GM12878 (cell line): ENCODE measurements at regions not wholly inside any gene's neighbourhood (a gene's known extent, or its start where the extent isn't known, plus 50 kb on each side); places are given as distances from the start of the nearest gene placed in this dataset.

Experiments used
- ATAC-seq: fragments of 200-7000 bp; cut with Tn5 transposase; 3 replicates; pipeline ENCODE4 v1.9.1; 2020; ENCODE audit warnings: mild to moderate bottlenecking, moderate library complexity
- BruUV-seq: library from RNA; stranded (reverse); fragments of 400-500 nt; replicated peaks from 2 replicates; lab custom pipeline; 2021; lab: Mats Ljungman, UMichigan
- CTCF ChIA-PET: fragments of 300-600 bp; sonication (Branson Sonifier 250); formaldehyde crosslinking; extraction: SDS; loops from one replicate; lab custom pipeline; 2021; ENCODE audit warnings: inconsistent platforms; lab: Yijun Ruan, JAX
- POLR2A ChIA-PET: fragments of 350-600 bp; formaldehyde crosslinking; extraction: SDS; loops from one replicate; lab custom pipeline; 2021; ENCODE audit warnings: inconsistent platforms; lab: Charles Lee
- RAD21 ChIA-PET: fragments of 300-600 bp; sonication (Branson Sonifier 250); formaldehyde crosslinking; loops from one replicate; lab custom pipeline; 2023; ENCODE audit warnings: antibody characterized with exemption; ENCODE audit not compliant: unreplicated experiment; lab: Charles Lee
- SMC1A ChIA-PET: fragments of 300-600 bp; sonication (Branson Sonifier 250); formaldehyde crosslinking; loops from one replicate; lab custom pipeline; 2023; ENCODE audit not compliant: unreplicated experiment, uncharacterized antibody; lab: Charles Lee
- DNase-seq: peaks from one replicate; pipeline ENCODE4 v3.0.0-alpha.2; 2011; ENCODE audit warnings: low read depth, low spot score
- FAIRE-seq: peaks from 3 replicates; lab custom pipeline; 2011; peaks lifted over from hg19 to GRCh38; lab: Jason Lieb, UNC
- H2AFZ ChIP-seq: 2 replicates; pipeline ENCODE4 v1.6.0; 2011; ENCODE audit warnings: low read depth, low read length, control low read depth; ENCODE audit not compliant: control insufficient read depth
- H3K27ac ChIP-seq: 2 replicates; pipeline ENCODE4 v1.5.1; 2011; ENCODE audit warnings: control low read depth; ENCODE audit not compliant: control insufficient read depth, insufficient read depth
- H3K27me3 ChIP-seq, 2 experiments: replicated peaks in 1 of 2; 2 replicates each; pipeline versions ENCODE4 v1.6.0 to v1.6.1; 2011; ENCODE audit warnings: low read length in 1 of 2; ENCODE audit not compliant: control insufficient read depth in 2 of 2, insufficient read depth in 2 of 2
- H3K36me3 ChIP-seq, 2 experiments: 2 replicates each; pipeline ENCODE4 v1.5.1; 2011; ENCODE audit warnings: low read length in 1 of 2; ENCODE audit not compliant: control insufficient read depth in 2 of 2, insufficient read depth in 2 of 2
- H3K4me1 ChIP-seq: 2 replicates; pipeline ENCODE4 v1.6.1; 2011; ENCODE audit warnings: mild to moderate bottlenecking, low read length, moderate library complexity, mixed read lengths; ENCODE audit not compliant: control insufficient read depth, insufficient read depth
- H3K4me2 ChIP-seq: 2 replicates; pipeline ENCODE4 v1.6.0; 2011; ENCODE audit warnings: control low read depth; ENCODE audit not compliant: control insufficient read depth, insufficient read depth
- H3K4me3 ChIP-seq: fragments of 200-600 bp; sonication (generic); 2 replicates; pipeline ENCODE4 v1.5.1; 2016
- H3K79me2 ChIP-seq: 2 replicates; pipeline ENCODE4 v1.6.0; 2011; ENCODE audit warnings: low read length; ENCODE audit not compliant: control insufficient read depth, insufficient read depth
- H3K9ac ChIP-seq: 2 replicates; pipeline ENCODE4 v1.8.0; 2011; ENCODE audit warnings: low read length, control low read depth, mixed read lengths; ENCODE audit not compliant: control insufficient read depth, insufficient read depth
- H3K9me3 ChIP-seq: replicated peaks from 3 replicates; pipeline ENCODE4 v1.5.1; 2011; ENCODE audit warnings: mild to moderate bottlenecking, low read length; ENCODE audit not compliant: control insufficient read depth, insufficient read depth
- H4K20me1 ChIP-seq: 2 replicates; pipeline ENCODE4 v1.6.0; 2011; ENCODE audit not compliant: control insufficient read depth, insufficient read depth
- BRCA1 ChIP-seq: IDR thresholded peaks from 2 replicates; pipeline ENCODE4 v1.6.1; 2011; ENCODE audit warnings: low read depth, low read length, improper control_type of control experiment
- CBFB ChIP-seq: IDR thresholded peaks from 2 replicates; pipeline ENCODE4 v1.6.1; 2016; ENCODE audit warnings: antibody characterized with exemption, low read depth
- SMAD1 ChIP-seq: fragments of 450-650 bp; IDR thresholded peaks from 2 replicates; pipeline ENCODE4 v1.6.1; 2018; ENCODE audit warnings: mild to moderate bottlenecking, low read depth; ENCODE audit not compliant: partially characterized antibody
- ZNF592 ChIP-seq: fragments of 450-650 bp; IDR thresholded peaks from 2 replicates; pipeline ENCODE4 v1.6.1; 2017; ENCODE audit warnings: mild to moderate bottlenecking, moderate library complexity
- in situ Hi-C: fragments of 300-500 bp; cut with MboI; formaldehyde crosslinking; loops from 9 replicates; pipeline ENCODE4 v1.14.3; 2018; ENCODE audit warnings: mixed read lengths
- intact Hi-C: fragments of 100-400 bp; cut with micrococcal nuclease; formaldehyde crosslinking; loops from one replicate; pipeline ENCODE4 v1.14.2; 2022; ENCODE audit not compliant: unreplicated experiment

- no peaks in the 10 kb centered on the region for H3K27me3 ChIP-seq
- SMC1A ChIA-PET: no interaction called here
Measured at GRCh38 chr2:122471753-122472152, 716.3 kb downstream of the TSN start.

More at GRCh38 chr2:122471753-122472152, 716.3 kb downstream of the TSN start:
- ChIA-PET RAD21 (no interaction called here), POLR2A (no interaction called here), CTCF (no interaction called here)
- no peak for ATAC-seq
- no peaks in the 10 kb centered on the region for H3K36me3 ChIP-seq
- no peak overlapping the region for H2AFZ ChIP-seq
- no peak overlapping the region for H3K4me3 ChIP-seq
- H3K9me3 ChIP-seq: no peaks in the 10 kb centered on the region
- in situ Hi-C loops: no loop called here
- BruUV-seq: no TSS peak
- DNase-seq: no peak
- no peak for FAIRE-seq
- no peaks in the 10 kb centered on the region for H4K20me1 ChIP-seq
- H3K79me2 ChIP-seq: no peaks in the 10 kb centered on the region
- no peak for TF ChIP-seq BRCA1
- TF ChIP-seq SMAD1: no peak
- no peak for TF ChIP-seq ZNF592
- TF ChIP-seq CBFB: no peak
- no peak overlapping the region for H3K4me2 ChIP-seq
- H3K4me1 ChIP-seq: no peaks in the 10 kb centered on the region
- H3K27ac ChIP-seq: no peak overlapping the region
- intact Hi-C loops: no loop called here
- no peak overlapping the region for H3K9ac ChIP-seq
